Keratinocyte (primary cell): ENCODE measurements at regions not wholly inside any gene's neighbourhood (a gene's known extent, or its start where the extent isn't known, plus 50 kb on each side); places are given as distances from the start of the nearest gene placed in this dataset.

ENCODE experiments used
- DNase-seq: peaks from one replicate; pipeline ENCODE4 v3.0.0-alpha.2; 2011; ENCODE audit warnings: low read depth, missing footprints, low spot score
- FAIRE-seq: peaks from 2 replicates; lab custom pipeline; 2011; peaks lifted over from hg19 to GRCh38; lab: Jason Lieb, UNC
- H2AFZ ChIP-seq: 2 replicates; pipeline ENCODE4 v1.6.0; 2012; ENCODE audit warnings: low read length, control low read depth, inconsistent platforms; ENCODE audit not compliant: control insufficient read depth
- H3K27ac ChIP-seq: 2 replicates; pipeline ENCODE4 v1.5.1; 2011; ENCODE audit warnings: low read length; ENCODE audit not compliant: control insufficient read depth, insufficient read depth
- H3K27me3 ChIP-seq: 3 replicates; pipeline ENCODE4 v1.6.0; 2011; ENCODE audit warnings: low read length; ENCODE audit not compliant: control insufficient read depth, insufficient read depth; ENCODE audit errors: extremely low read depth
- H3K36me3 ChIP-seq, 2 experiments: 2 replicates in 1 of 2; 3 replicates in 1 of 2; pipeline ENCODE4 v1.5.1; 2011; ENCODE audit warnings: low read length in 2 of 2, mild to moderate bottlenecking in 1 of 2; ENCODE audit not compliant: control insufficient read depth in 2 of 2, insufficient read depth in 2 of 2; ENCODE audit errors: extremely low read depth in 1 of 2
- H3K4me1 ChIP-seq: 3 replicates; pipeline ENCODE4 v1.5.1; 2011; ENCODE audit warnings: low read length; ENCODE audit not compliant: control insufficient read depth, insufficient read depth; ENCODE audit errors: extremely low read depth
- H3K4me2 ChIP-seq: 3 replicates; pipeline ENCODE4 v1.6.0; 2011; ENCODE audit warnings: low read depth, low read length; ENCODE audit not compliant: control insufficient read depth, insufficient read depth; ENCODE audit errors: extremely low read depth
- H3K4me3 ChIP-seq, 3 experiments: fragments of 200-600 bp in 1 of 3; sonication (generic) in 1 of 3; 2 replicates in 2 of 3; 3 replicates in 1 of 3; pipeline ENCODE4 v1.5.1; 2011 to 2016; ENCODE audit warnings: low read length in 3 of 3, mild to moderate bottlenecking in 3 of 3, control low read depth in 2 of 3, inconsistent platforms in 1 of 3, low read depth in 1 of 3, mixed read lengths in 1 of 3, mixed run types in 1 of 3, moderate library complexity in 1 of 3; ENCODE audit not compliant: control insufficient read depth in 2 of 3, insufficient read depth in 2 of 3; ENCODE audit errors: extremely low read depth in 1 of 3
- H3K79me2 ChIP-seq: 2 replicates; pipeline ENCODE4 v1.6.0; 2012; ENCODE audit warnings: low read length; ENCODE audit not compliant: control insufficient read depth, insufficient read depth
- H3K9ac ChIP-seq: 3 replicates; pipeline ENCODE4 v1.6.0; 2011; ENCODE audit warnings: low read length; ENCODE audit not compliant: control insufficient read depth, insufficient read depth; ENCODE audit errors: extremely low read depth
- H3K9me1 ChIP-seq: 3 replicates; pipeline ENCODE4 v1.6.0; 2011; ENCODE audit warnings: low read length; ENCODE audit not compliant: control insufficient read depth, insufficient read depth; ENCODE audit errors: extremely low read depth
- H3K9me3 ChIP-seq: 2 replicates; pipeline ENCODE4 v1.5.1; 2012; ENCODE audit warnings: low read depth, low read length; ENCODE audit not compliant: control insufficient read depth
- H4K20me1 ChIP-seq: 3 replicates; pipeline ENCODE4 v1.6.0; 2011; ENCODE audit warnings: low read length; ENCODE audit not compliant: control insufficient read depth, insufficient read depth; ENCODE audit errors: extremely low read depth
- EZH2 ChIP-seq: IDR thresholded peaks from one replicate; pipeline ENCODE4 v1.6.1; 2012; ENCODE audit warnings: inconsistent platforms, mild to moderate bottlenecking, low read length, moderate library complexity
- dilution Hi-C: fragments of 300-500 bp; cut with MboI; formaldehyde crosslinking; loops from one replicate; pipeline ENCODE4 v1.7.0; 2020; ENCODE audit warnings: low sequenced_read_pairs; ENCODE audit not compliant: extremely low pct_ligation_motif_present
- TF ChIP-seq, protein P1 (sequence below), 3 experiments: IDR thresholded peaks in 1 of 3; conservative IDR thresholded peaks in 1 of 3; optimal IDR thresholded peaks in 1 of 3; 2 replicates in 2 of 3; 3 replicates in 1 of 3; pipeline versions ENCODE3 to v1.5.1; 2011; ENCODE audit warnings: low read length in 3 of 3, mild to moderate bottlenecking in 3 of 3, moderate library complexity in 2 of 3, control low read depth in 1 of 3, inconsistent platforms in 1 of 3; ENCODE audit not compliant: insufficient read depth in 2 of 3; ENCODE audit errors: extremely low read depth in 1 of 3

DNA sequence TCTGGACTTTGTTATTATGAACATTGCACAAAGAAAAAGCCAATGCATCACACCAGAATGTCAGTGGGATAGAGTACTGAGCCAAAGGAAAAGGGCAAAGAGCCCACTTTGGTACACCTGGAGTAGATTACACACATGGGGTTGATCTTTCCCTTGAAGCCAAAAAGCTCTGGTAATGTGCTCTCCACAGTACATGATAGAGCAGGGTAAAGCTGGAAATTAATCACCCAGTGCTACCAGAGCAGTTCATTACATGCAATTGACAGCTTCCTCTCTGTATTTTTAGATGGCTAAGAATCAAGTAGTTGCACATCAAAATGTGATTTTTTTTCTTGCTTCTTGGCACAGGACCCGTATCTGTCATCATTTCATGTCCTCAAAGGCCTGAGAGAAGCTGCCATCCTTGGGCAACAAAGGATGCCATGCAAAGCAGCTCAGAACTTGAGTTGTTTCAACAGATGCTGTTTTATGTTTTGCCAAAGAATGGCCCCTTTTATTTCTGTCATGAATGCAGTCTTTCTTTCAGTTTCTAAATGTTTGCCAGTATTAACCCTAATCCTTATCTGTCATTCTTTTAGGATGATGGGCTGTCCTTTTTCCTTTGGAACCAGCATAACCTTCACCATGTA lies 88.1 kb downstream of the HDGFL1 start:
- no peak overlapping the region for H3K4me3 ChIP-seq
- TF ChIP-seq EZH2 = no peak
- TF ChIP-seq, protein P1, sequence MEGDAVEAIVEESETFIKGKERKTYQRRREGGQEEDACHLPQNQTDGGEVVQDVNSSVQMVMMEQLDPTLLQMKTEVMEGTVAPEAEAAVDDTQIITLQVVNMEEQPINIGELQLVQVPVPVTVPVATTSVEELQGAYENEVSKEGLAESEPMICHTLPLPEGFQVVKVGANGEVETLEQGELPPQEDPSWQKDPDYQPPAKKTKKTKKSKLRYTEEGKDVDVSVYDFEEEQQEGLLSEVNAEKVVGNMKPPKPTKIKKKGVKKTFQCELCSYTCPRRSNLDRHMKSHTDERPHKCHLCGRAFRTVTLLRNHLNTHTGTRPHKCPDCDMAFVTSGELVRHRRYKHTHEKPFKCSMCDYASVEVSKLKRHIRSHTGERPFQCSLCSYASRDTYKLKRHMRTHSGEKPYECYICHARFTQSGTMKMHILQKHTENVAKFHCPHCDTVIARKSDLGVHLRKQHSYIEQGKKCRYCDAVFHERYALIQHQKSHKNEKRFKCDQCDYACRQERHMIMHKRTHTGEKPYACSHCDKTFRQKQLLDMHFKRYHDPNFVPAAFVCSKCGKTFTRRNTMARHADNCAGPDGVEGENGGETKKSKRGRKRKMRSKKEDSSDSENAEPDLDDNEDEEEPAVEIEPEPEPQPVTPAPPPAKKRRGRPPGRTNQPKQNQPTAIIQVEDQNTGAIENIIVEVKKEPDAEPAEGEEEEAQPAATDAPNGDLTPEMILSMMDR (optimal IDR thresholded peaks at IDR 0.05 in 1 of 3, IDR thresholded peaks at IDR 0.05 in 1 of 3, conservative IDR thresholded peaks at IDR 0.05 in 1 of 3; ENCODE audit: extremely low read depth in 1 of 3, insufficient read depth in 2 of 3, low read length in 3 of 3) = no peak
- H3K27ac ChIP-seq = no peak overlapping the region
- FAIRE-seq = no peak
- no peak overlapping the region for H3K9ac ChIP-seq
- peak overlapping the region; percentile 0 for H2AFZ ChIP-seq
- H4K20me1 ChIP-seq = no peaks in the 10 kb centered on the region
- dilution Hi-C loops = no loop called here
- no peaks in the 10 kb centered on the region for H3K9me3 ChIP-seq
- H3K36me3 ChIP-seq = no peaks in the 10 kb centered on the region
- no peaks in the 10 kb centered on the region for H3K79me2 ChIP-seq
- no peak for DNase-seq
- no peaks in the 10 kb centered on the region for H3K27me3 ChIP-seq
- H3K9me1 ChIP-seq = no peaks in the 10 kb centered on the region
- H3K4me2 ChIP-seq = no peak overlapping the region
- peaks cover 7% of the 10 kb centered on the region for H3K4me1 ChIP-seq

DNA sequence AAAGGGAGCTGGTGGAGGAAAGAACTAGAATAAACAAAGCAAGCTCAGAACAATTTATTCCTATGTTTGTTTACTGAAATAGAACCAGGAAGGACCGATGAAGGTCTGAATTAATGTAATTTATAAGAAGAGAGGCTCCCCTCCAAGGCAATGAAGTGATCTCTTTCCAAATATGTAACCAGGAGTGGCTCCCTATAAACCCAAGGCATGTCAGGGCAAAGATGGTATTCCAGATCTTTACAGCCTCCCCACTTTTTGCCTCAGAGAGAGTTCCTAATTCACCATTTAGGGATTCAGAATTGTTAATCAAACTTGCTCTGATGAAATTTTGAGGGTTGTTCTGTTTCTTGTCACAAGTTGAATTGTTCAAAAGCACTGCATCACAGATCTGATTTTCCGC lies 88.8 kb downstream of the HDGFL1 start:
- Histone ChIP-seq H3K36me3 (no peaks in the 10 kb centered on the region), H3K27me3 (no peaks in the 10 kb centered on the region), H3K79me2 (no peaks in the 10 kb centered on the region), H3K9me1 (no peaks in the 10 kb centered on the region), H4K20me1 (no peaks in the 10 kb centered on the region), H2AFZ (peak overlapping the region; percentile 68), H3K4me1 (peaks cover 7% of the 10 kb centered on the region), H3K4me3 (no peak overlapping the region), H3K27ac (no peak overlapping the region), H3K9ac (no peak overlapping the region), H3K4me2 (no peak overlapping the region), H3K9me3 (no peaks in the 10 kb centered on the region)
- TF ChIP-seq, protein P1 (optimal IDR thresholded peaks at IDR 0.05 in 1 of 3, IDR thresholded peaks at IDR 0.05 in 1 of 3, conservative IDR thresholded peaks at IDR 0.05 in 1 of 3; ENCODE audit: extremely low read depth in 1 of 3, insufficient read depth in 2 of 3, low read length in 3 of 3) = no peak
- TF ChIP-seq EZH2 = no peak
- dilution Hi-C loops = no loop called here
- DNase-seq = no peak
- no peak for FAIRE-seq
